ENCODE measurements at regions not wholly inside any gene's neighbourhood (a gene's known extent, or its start where the extent isn't known, plus 50 kb on each side); places are given as distances from the start of the nearest gene placed in this dataset.

- DNase-seq (ENCODE audit: low read depth, low spot score) (no peak), ATAC-seq (no peak)
- Histone ChIP-seq H3K4me1 (ENCODE audit: control insufficient read depth, insufficient read depth, low read length) (no peaks in the 10 kb centered on the region), H3K36me3 (ENCODE audit: control insufficient read depth, insufficient read depth, low read length) (no peaks in the 10 kb centered on the region), H3K27me3 (ENCODE audit: control insufficient read depth, insufficient read depth, low read length) (no peaks in the 10 kb centered on the region), H3K9me3 (ENCODE audit: control insufficient read depth, insufficient read depth, low read depth, low read length) (peaks cover 13% of the 10 kb centered on the region; the same call in 1 of the 2 replicates), H3K4me3 (ENCODE audit: low read depth in 2 of 2, low read length in 2 of 2) (no peak overlapping the region), H3K27ac (ENCODE audit: low read length) (no peak overlapping the region)
- POLR2A ChIA-PET = no interaction called here
- BruUV-seq (replicated peaks) = no TSS peak
- CTCF ChIA-PET = no interaction called here
- in situ Hi-C loops (cut with HindIII; ENCODE audit: low pct_unique_long_range_greater_than_20kb, low sequenced_read_pairs) = no loop called here
- no peak for TF ChIP-seq REST (IDR thresholded peaks at IDR 0.05; ENCODE audit: insufficient read depth in 1 of 2, low read depth in 2 of 2, low read length in 1 of 2)
- no peak for TF ChIP-seq SIN3A (IDR thresholded peaks at IDR 0.05; ENCODE audit: borderline replicate concordance, insufficient read depth, low read depth, low read length)
- no peak for TF ChIP-seq POLR2AphosphoS5 (IDR thresholded peaks at IDR 0.05; ENCODE audit: low read depth, low read length)
- TF ChIP-seq TCF7L2 (IDR thresholded peaks at IDR 0.05; ENCODE audit: low read depth, low read length) = no peak
- TF ChIP-seq CTCF (IDR thresholded peaks at IDR 0.05) = no peak
- intact Hi-C loops (cut with micrococcal nuclease; ENCODE audit: unreplicated experiment) = no loop called here
These were observed 251.1 kb downstream of the IPMK start for GRCh38 chr10:58016614-58017013.

- CTCF ChIA-PET = no interaction called here
- POLR2A ChIA-PET = no interaction called here
- no peaks in the 10 kb centered on the region for H3K4me1 ChIP-seq (ENCODE audit: control insufficient read depth, insufficient read depth, low read length)
- H3K27me3 ChIP-seq (ENCODE audit: control insufficient read depth, insufficient read depth, low read length) = no peaks in the 10 kb centered on the region
- intact Hi-C loops (cut with micrococcal nuclease; ENCODE audit: unreplicated experiment) (no loop called here), in situ Hi-C loops (cut with HindIII; ENCODE audit: low pct_unique_long_range_greater_than_20kb, low sequenced_read_pairs) (no loop called here)
- TF ChIP-seq REST (IDR thresholded peaks at IDR 0.05; ENCODE audit: insufficient read depth in 1 of 2, low read depth in 2 of 2, low read length in 1 of 2) (no peak), CTCF (IDR thresholded peaks at IDR 0.05) (no peak), POLR2AphosphoS5 (IDR thresholded peaks at IDR 0.05; ENCODE audit: low read depth, low read length) (no peak)
- no peak for ATAC-seq
- H3K9me3 ChIP-seq (ENCODE audit: control insufficient read depth, insufficient read depth, low read depth, low read length) = peaks cover 3% of the 10 kb centered on the region; the same call in 1 of the 2 replicates
- BruUV-seq (replicated peaks) = no TSS peak
- H3K4me3 ChIP-seq (ENCODE audit: low read depth in 2 of 2, low read length in 2 of 2) = no peak overlapping the region
- no peak overlapping the region for H3K27ac ChIP-seq (ENCODE audit: low read length)
- H3K36me3 ChIP-seq (ENCODE audit: control insufficient read depth, insufficient read depth, low read length) = no peaks in the 10 kb centered on the region
- no peak for DNase-seq (ENCODE audit: low read depth, low spot score)
These were observed 253.3 kb downstream of the IPMK start for GRCh38 chr10:58014436-58014835.

Data from Panc1 (cell line).